ENCODE measurements at regions not wholly inside any gene's neighbourhood (a gene's known extent, or its start where the extent isn't known, plus 50 kb on each side); places are given as distances from the start of the nearest gene placed in this dataset.

- Mint-ChIP-seq H3K4me1 (ENCODE audit: unreplicated experiment) (no peaks in the 10 kb centered on the region), H3K9me3 (peaks cover 13% of the 10 kb centered on the region), H3K27ac (no peak overlapping the region), H3K36me3 (no peaks in the 10 kb centered on the region), H3K27me3 (no peaks in the 10 kb centered on the region), H3K4me3 (no peak overlapping the region)
- DNase-seq (ENCODE audit: extremely low spot score, unreplicated experiment): no peak
- no peak for TF ChIP-seq CTCF (conservative IDR thresholded peaks at IDR 0.05)
These were observed 170.2 kb upstream of the P2RY1 start for GRCh38 chr3:152664766-152665165.

- Mint-ChIP-seq H3K4me3 (no peak overlapping the region), H3K4me1 (ENCODE audit: unreplicated experiment) (peaks cover 9% of the 10 kb centered on the region), H3K27me3 (peaks cover 3% of the 10 kb centered on the region), H3K9me3 (peaks cover 4% of the 10 kb centered on the region), H3K27ac (no peak overlapping the region), H3K36me3 (no peaks in the 10 kb centered on the region)
- no peak for DNase-seq (ENCODE audit: extremely low spot score, unreplicated experiment)
- no peak for TF ChIP-seq CTCF (conservative IDR thresholded peaks at IDR 0.05)
These were observed 167.7 kb upstream of the P2RY1 start for GRCh38 chr3:152667267-152667666.

GRCh38 chr3:152669560-152669959 lies 165.4 kb upstream of the P2RY1 start:
- H3K4me1 Mint-ChIP-seq (ENCODE audit: unreplicated experiment): peaks cover 9% of the 10 kb centered on the region
- DNase-seq (ENCODE audit: extremely low spot score, unreplicated experiment): no peak
- H3K9me3 Mint-ChIP-seq: no peaks in the 10 kb centered on the region
- H3K4me3 Mint-ChIP-seq: no peak overlapping the region
- no peaks in the 10 kb centered on the region for H3K36me3 Mint-ChIP-seq
- H3K27ac Mint-ChIP-seq: no peak overlapping the region
- no peak for TF ChIP-seq CTCF (conservative IDR thresholded peaks at IDR 0.05)
- peaks cover 3% of the 10 kb centered on the region for H3K27me3 Mint-ChIP-seq

GRCh38 chr3:152671446-152672319 lies 163.2 kb upstream of the P2RY1 start:
- no peak for TF ChIP-seq CTCF (conservative IDR thresholded peaks at IDR 0.05)
- Mint-ChIP-seq H3K4me1 (ENCODE audit: unreplicated experiment) (peaks cover 9% of the 10 kb centered on the region), H3K27me3 (peaks cover 3% of the 10 kb centered on the region), H3K4me3 (no peak overlapping the region), H3K36me3 (no peaks in the 10 kb centered on the region), H3K9me3 (no peaks in the 10 kb centered on the region), H3K27ac (no peak overlapping the region)
- no peak for DNase-seq (ENCODE audit: extremely low spot score, unreplicated experiment)

- H3K4me3 Mint-ChIP-seq: no peak overlapping the region
These were observed 162.6 kb upstream of the P2RY1 start for GRCh38 chr3:152672320-152672649.

More at GRCh38 chr3:152672320-152672649, 162.6 kb upstream of the P2RY1 start:
- Mint-ChIP-seq H3K27me3 (peaks cover 3% of the 10 kb centered on the region), H3K27ac (no peak overlapping the region), H3K4me1 (ENCODE audit: unreplicated experiment) (peaks cover 9% of the 10 kb centered on the region), H3K36me3 (no peaks in the 10 kb centered on the region), H3K9me3 (no peaks in the 10 kb centered on the region)
- TF ChIP-seq CTCF (conservative IDR thresholded peaks at IDR 0.05): no peak
- no peak for DNase-seq (ENCODE audit: extremely low spot score, unreplicated experiment)

All from type B pancreatic cell (in vitro differentiated cells).